ENCODE measurements at regions not wholly inside any gene's neighbourhood (a gene's known extent, or its start where the extent isn't known, plus 50 kb on each side); places are given as distances from the start of the nearest gene placed in this dataset.

DNA sequence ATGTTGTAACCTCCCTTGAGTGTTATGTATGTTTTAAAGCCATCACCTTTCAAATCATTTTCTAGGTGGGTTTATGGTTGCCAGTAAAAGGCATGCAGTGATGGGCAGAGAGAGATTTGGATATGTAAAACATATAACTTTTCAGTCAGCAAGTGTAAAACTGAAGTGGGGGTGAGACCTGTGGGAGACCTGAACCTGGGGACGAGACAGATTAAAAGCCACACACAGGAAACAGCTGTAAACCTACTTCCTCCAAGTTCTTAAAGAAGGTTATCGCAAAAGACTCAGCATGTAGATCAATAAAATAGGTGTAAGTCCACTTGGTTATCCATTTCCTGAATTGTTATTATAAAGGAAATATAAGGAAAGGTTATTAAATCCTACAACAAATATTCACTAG is 76.6 kb downstream of the YIPF5 start:
- TF ChIP-seq POLR2A (IDR thresholded peaks at IDR 0.05), result no peak
- TF ChIP-seq, protein P1, sequence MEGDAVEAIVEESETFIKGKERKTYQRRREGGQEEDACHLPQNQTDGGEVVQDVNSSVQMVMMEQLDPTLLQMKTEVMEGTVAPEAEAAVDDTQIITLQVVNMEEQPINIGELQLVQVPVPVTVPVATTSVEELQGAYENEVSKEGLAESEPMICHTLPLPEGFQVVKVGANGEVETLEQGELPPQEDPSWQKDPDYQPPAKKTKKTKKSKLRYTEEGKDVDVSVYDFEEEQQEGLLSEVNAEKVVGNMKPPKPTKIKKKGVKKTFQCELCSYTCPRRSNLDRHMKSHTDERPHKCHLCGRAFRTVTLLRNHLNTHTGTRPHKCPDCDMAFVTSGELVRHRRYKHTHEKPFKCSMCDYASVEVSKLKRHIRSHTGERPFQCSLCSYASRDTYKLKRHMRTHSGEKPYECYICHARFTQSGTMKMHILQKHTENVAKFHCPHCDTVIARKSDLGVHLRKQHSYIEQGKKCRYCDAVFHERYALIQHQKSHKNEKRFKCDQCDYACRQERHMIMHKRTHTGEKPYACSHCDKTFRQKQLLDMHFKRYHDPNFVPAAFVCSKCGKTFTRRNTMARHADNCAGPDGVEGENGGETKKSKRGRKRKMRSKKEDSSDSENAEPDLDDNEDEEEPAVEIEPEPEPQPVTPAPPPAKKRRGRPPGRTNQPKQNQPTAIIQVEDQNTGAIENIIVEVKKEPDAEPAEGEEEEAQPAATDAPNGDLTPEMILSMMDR (IDR thresholded peaks at IDR 0.05), result no peak
- TF ChIP-seq POLR2AphosphoS5 (IDR thresholded peaks at IDR 0.05), result no peak
- no peak for TF ChIP-seq EP300 (IDR thresholded peaks at IDR 0.05)

All from suprapubic skin (tissue), 4 donors.